ENCODE measurements at regions not wholly inside any gene's neighbourhood (a gene's known extent, or its start where the extent isn't known, plus 50 kb on each side); places are given as distances from the start of the nearest gene placed in this dataset.
"Not testable (repeated sequence)": the region's sequence is repeated elsewhere in the genome, so short reads cannot be mapped to it uniquely, and the experiment has no call there.

- Histone ChIP-seq H3K9me3 (ENCODE audit: control insufficient read depth in 2 of 2, insufficient read depth in 1 of 2, low read depth in 1 of 2, low read length in 1 of 2) (no peaks in the 10 kb centered on the region), H3K27me3 (ENCODE audit: control insufficient read depth in 1 of 2, insufficient read depth in 2 of 2, low read length in 2 of 2) (no peaks in the 10 kb centered on the region), H3K4me3 (ENCODE audit: low read depth in 1 of 2, low read length in 2 of 2) (no peak overlapping the region), H3K36me3 (ENCODE audit: control insufficient read depth in 2 of 2, insufficient read depth in 2 of 2, low read length in 1 of 2) (no peaks in the 10 kb centered on the region), H3K4me1 (ENCODE audit: control insufficient read depth in 2 of 2, insufficient read depth in 2 of 2, low read length in 1 of 2) (no peaks in the 10 kb centered on the region), H3K27ac (ENCODE audit: low read depth in 2 of 2, low read length in 1 of 2) (no peak overlapping the region)
- WGBS, 2 donors: 95 to 96% methylated on average over 2 of the region's 2 CpGs
These were observed 378.0 kb upstream of the SGO1 start for GRCh38 chr3:20563985-20564384.

DNA sequence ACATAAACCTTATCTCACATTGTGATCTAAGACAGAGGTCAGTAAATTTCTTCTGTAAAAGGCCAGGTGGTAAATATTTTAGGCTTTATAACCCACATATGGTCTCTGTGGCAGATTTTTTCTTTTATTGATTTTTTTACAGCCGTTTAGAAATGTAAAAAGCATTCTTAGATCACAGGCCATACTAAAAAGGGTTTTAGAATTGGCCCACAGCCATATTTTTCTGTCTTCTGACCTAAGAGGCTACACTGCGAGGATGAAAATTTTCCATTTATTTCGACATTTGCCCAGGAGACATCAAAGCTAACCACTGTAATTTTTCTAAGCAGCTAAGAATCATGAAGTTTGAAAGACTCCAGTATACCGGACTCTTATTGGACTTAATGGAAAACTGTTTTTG is 377.2 kb upstream of the SGO1 start:
- Histone ChIP-seq H3K36me3 (ENCODE audit: control insufficient read depth in 2 of 2, insufficient read depth in 2 of 2, low read length in 1 of 2) (no peaks in the 10 kb centered on the region), H3K27me3 (ENCODE audit: control insufficient read depth in 1 of 2, insufficient read depth in 2 of 2, low read length in 2 of 2) (no peaks in the 10 kb centered on the region), H3K9me3 (ENCODE audit: control insufficient read depth in 2 of 2, insufficient read depth in 1 of 2, low read depth in 1 of 2, low read length in 1 of 2) (no peaks in the 10 kb centered on the region), H3K4me3 (ENCODE audit: low read depth in 1 of 2, low read length in 2 of 2) (no peak overlapping the region), H3K27ac (ENCODE audit: low read depth in 2 of 2, low read length in 1 of 2) (no peak overlapping the region), H3K4me1 (ENCODE audit: control insufficient read depth in 2 of 2, insufficient read depth in 2 of 2, low read length in 1 of 2) (no peaks in the 10 kb centered on the region)
- 54 to 66% methylated on average over 4 of the region's 4 CpGs for WGBS, 2 donors

DNA sequence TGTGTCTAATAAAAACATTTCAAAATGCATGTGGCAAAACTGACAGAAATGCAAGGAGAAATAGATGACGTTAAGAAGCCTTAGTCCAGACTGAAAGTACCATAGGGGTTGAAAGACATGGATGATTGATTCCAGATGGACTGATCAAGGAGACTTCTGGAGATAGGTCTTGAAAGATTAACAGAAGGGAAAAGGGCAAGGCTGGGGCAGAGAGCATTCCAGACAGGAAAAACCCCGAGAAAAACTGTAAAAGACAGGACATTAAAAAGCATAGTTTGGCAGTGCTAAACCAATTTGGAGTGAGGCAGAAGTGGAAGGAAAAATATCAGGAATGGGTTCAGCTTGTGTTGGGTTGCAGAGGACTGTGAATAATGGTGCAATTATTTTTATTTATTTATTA is 375.2 kb upstream of the SGO1 start:
- H3K4me3 ChIP-seq (ENCODE audit: low read depth in 1 of 2, low read length in 2 of 2): no peak overlapping the region
- no peaks in the 10 kb centered on the region for H3K4me1 ChIP-seq (ENCODE audit: control insufficient read depth in 2 of 2, insufficient read depth in 2 of 2, low read length in 1 of 2)
- H3K36me3 ChIP-seq (ENCODE audit: control insufficient read depth in 2 of 2, insufficient read depth in 2 of 2, low read length in 1 of 2): no peaks in the 10 kb centered on the region
- H3K27me3 ChIP-seq (ENCODE audit: control insufficient read depth in 1 of 2, insufficient read depth in 2 of 2, low read length in 2 of 2): no peaks in the 10 kb centered on the region
- H3K27ac ChIP-seq (ENCODE audit: low read depth in 2 of 2, low read length in 1 of 2): no peak overlapping the region
- WGBS, 2 donors: 46 to 51% methylated on average over 2 of the region's 2 CpGs
- H3K9me3 ChIP-seq (ENCODE audit: control insufficient read depth in 2 of 2, insufficient read depth in 1 of 2, low read depth in 1 of 2, low read length in 1 of 2): no peaks in the 10 kb centered on the region

DNA sequence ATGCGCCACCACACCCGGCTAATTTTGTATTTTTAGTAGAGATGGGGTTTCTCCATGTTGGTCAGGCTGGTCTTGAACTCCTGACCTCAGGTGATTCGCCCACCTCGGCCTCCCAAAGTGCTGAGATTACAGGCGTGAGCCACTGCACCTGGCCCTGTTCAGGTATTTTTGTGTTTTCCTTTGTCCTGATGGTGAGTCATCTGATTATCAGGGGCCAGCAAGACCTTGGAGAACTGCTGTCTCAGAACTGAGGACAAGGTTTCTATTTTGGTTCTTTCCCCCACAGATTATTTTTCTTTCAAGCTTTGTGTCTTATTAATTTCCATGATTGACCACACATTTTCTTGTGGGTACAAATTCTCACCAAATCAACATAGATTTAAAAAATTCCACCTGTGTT is 374.4 kb upstream of the SGO1 start:
- H3K4me3 ChIP-seq (ENCODE audit: low read depth in 1 of 2, low read length in 2 of 2); H3K9me3 ChIP-seq (ENCODE audit: control insufficient read depth in 2 of 2, insufficient read depth in 1 of 2, low read depth in 1 of 2, low read length in 1 of 2); H3K27ac ChIP-seq (ENCODE audit: low read depth in 2 of 2, low read length in 1 of 2); H3K27me3 ChIP-seq (ENCODE audit: control insufficient read depth in 1 of 2, insufficient read depth in 2 of 2, low read length in 2 of 2); H3K4me1 ChIP-seq (ENCODE audit: control insufficient read depth in 2 of 2, insufficient read depth in 2 of 2, low read length in 1 of 2); H3K36me3 ChIP-seq (ENCODE audit: control insufficient read depth in 2 of 2, insufficient read depth in 2 of 2, low read length in 1 of 2): not testable (repeated sequence)
- WGBS, 2 donors: 72 to 79% methylated on average over 5 of the region's 5 CpGs

- no peaks in the 10 kb centered on the region for H3K27me3 ChIP-seq (ENCODE audit: control insufficient read depth in 1 of 2, insufficient read depth in 2 of 2, low read length in 2 of 2)
- H3K4me3 ChIP-seq (ENCODE audit: low read depth in 1 of 2, low read length in 2 of 2): no peak overlapping the region
- no peaks in the 10 kb centered on the region for H3K36me3 ChIP-seq (ENCODE audit: control insufficient read depth in 2 of 2, insufficient read depth in 2 of 2, low read length in 1 of 2)
- H3K4me1 ChIP-seq (ENCODE audit: control insufficient read depth in 2 of 2, insufficient read depth in 2 of 2, low read length in 1 of 2): no peaks in the 10 kb centered on the region
- no peak overlapping the region for H3K27ac ChIP-seq (ENCODE audit: low read depth in 2 of 2, low read length in 1 of 2)
- H3K9me3 ChIP-seq (ENCODE audit: control insufficient read depth in 2 of 2, insufficient read depth in 1 of 2, low read depth in 1 of 2, low read length in 1 of 2): no peaks in the 10 kb centered on the region
- WGBS, 2 donors: 69 to 79% methylated on average over 2 of the region's 2 CpGs
These were observed 372.2 kb upstream of the SGO1 start for GRCh38 chr3:20558161-20558560.

GRCh38 chr3:20556661-20557060 is 370.7 kb upstream of the SGO1 start:
- Histone ChIP-seq H3K36me3 (ENCODE audit: control insufficient read depth in 2 of 2, insufficient read depth in 2 of 2, low read length in 1 of 2) (no peaks in the 10 kb centered on the region), H3K27ac (ENCODE audit: low read depth in 2 of 2, low read length in 1 of 2) (no peak overlapping the region), H3K9me3 (ENCODE audit: control insufficient read depth in 2 of 2, insufficient read depth in 1 of 2, low read depth in 1 of 2, low read length in 1 of 2) (peaks cover 7 to 9% of the 10 kb centered on the region in 2 donors), H3K4me1 (ENCODE audit: control insufficient read depth in 2 of 2, insufficient read depth in 2 of 2, low read length in 1 of 2) (no peaks in the 10 kb centered on the region), H3K27me3 (ENCODE audit: control insufficient read depth in 1 of 2, insufficient read depth in 2 of 2, low read length in 2 of 2) (no peaks in the 10 kb centered on the region), H3K4me3 (ENCODE audit: low read depth in 1 of 2, low read length in 2 of 2) (no peak overlapping the region)
- 83 to 85% methylated on average over 4 of the region's 4 CpGs for WGBS, 2 donors

GRCh38 chr3:20552605-20553275 is 366.7 kb upstream of the SGO1 start:
- no peaks in the 10 kb centered on the region for H3K36me3 ChIP-seq (ENCODE audit: control insufficient read depth in 2 of 2, insufficient read depth in 2 of 2, low read length in 1 of 2)
- no peaks in the 10 kb centered on the region for H3K27me3 ChIP-seq (ENCODE audit: control insufficient read depth in 1 of 2, insufficient read depth in 2 of 2, low read length in 2 of 2)
- no peak overlapping the region for H3K4me3 ChIP-seq (ENCODE audit: low read depth in 1 of 2, low read length in 2 of 2)
- WGBS, 2 donors: 89 to 90% methylated on average over 16 of the region's 16 CpGs
- no peak overlapping the region for H3K27ac ChIP-seq (ENCODE audit: low read depth in 2 of 2, low read length in 1 of 2)
- peaks cover 0 to 2% of the 10 kb centered on the region in 2 donors for H3K4me1 ChIP-seq (ENCODE audit: control insufficient read depth in 2 of 2, insufficient read depth in 2 of 2, low read length in 1 of 2)
- peaks cover 7 to 9% of the 10 kb centered on the region in 2 donors for H3K9me3 ChIP-seq (ENCODE audit: control insufficient read depth in 2 of 2, insufficient read depth in 1 of 2, low read depth in 1 of 2, low read length in 1 of 2)

- WGBS, 2 donors: 89 to 94% methylated on average over 34 to 35 of the region's 35 CpGs
- H3K4me3 ChIP-seq (ENCODE audit: low read depth in 1 of 2, low read length in 2 of 2); H3K36me3 ChIP-seq (ENCODE audit: control insufficient read depth in 2 of 2, insufficient read depth in 2 of 2, low read length in 1 of 2); H3K27me3 ChIP-seq (ENCODE audit: control insufficient read depth in 1 of 2, insufficient read depth in 2 of 2, low read length in 2 of 2); H3K27ac ChIP-seq (ENCODE audit: low read depth in 2 of 2, low read length in 1 of 2); H3K4me1 ChIP-seq (ENCODE audit: control insufficient read depth in 2 of 2, insufficient read depth in 2 of 2, low read length in 1 of 2); H3K9me3 ChIP-seq (ENCODE audit: control insufficient read depth in 2 of 2, insufficient read depth in 1 of 2, low read depth in 1 of 2, low read length in 1 of 2): not testable (repeated sequence)
These were observed 361.6 kb upstream of the SGO1 start for GRCh38 chr3:20547361-20548269.

DNA sequence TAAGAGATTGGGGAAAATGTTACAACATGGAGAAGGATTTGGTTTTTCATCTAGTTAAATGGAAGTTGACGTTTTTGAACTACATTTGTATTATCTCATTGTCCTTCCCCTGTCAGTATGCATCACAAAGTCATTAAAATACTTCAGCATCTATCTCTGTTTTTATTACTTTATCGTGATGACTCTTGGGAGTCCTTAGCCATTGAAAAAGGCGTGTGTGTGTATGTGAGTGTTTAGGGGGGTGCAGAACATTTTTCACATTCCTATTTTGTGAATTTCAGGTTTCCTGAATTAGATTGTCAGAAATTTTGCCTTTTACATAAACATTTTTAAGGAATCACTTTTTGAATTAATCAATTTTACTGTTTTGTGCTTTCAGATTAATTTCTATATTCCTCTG is 360.6 kb upstream of the SGO1 start:
- H3K36me3 ChIP-seq (ENCODE audit: control insufficient read depth in 2 of 2, insufficient read depth in 2 of 2, low read length in 1 of 2): no peaks in the 10 kb centered on the region
- H3K9me3 ChIP-seq (ENCODE audit: control insufficient read depth in 2 of 2, insufficient read depth in 1 of 2, low read depth in 1 of 2, low read length in 1 of 2): no peaks in the 10 kb centered on the region
- WGBS, 2 donors: 64 to 73% methylated on average over 3 of the region's 3 CpGs
- no peak overlapping the region for H3K27ac ChIP-seq (ENCODE audit: low read depth in 2 of 2, low read length in 1 of 2)
- no peak overlapping the region for H3K4me3 ChIP-seq (ENCODE audit: low read depth in 1 of 2, low read length in 2 of 2)
- peaks cover 0 to 2% of the 10 kb centered on the region in 2 donors for H3K4me1 ChIP-seq (ENCODE audit: control insufficient read depth in 2 of 2, insufficient read depth in 2 of 2, low read length in 1 of 2)
- H3K27me3 ChIP-seq (ENCODE audit: control insufficient read depth in 1 of 2, insufficient read depth in 2 of 2, low read length in 2 of 2): no peaks in the 10 kb centered on the region
